ENCODE measurements at regions not wholly inside any gene's neighbourhood (a gene's known extent, or its start where the extent isn't known, plus 50 kb on each side); places are given as distances from the start of the nearest gene placed in this dataset.

- 66% methylated on average over 7 of the region's 7 CpGs for WGBS (ENCODE audit: insufficient coverage)
- Histone ChIP-seq H3K36me3 (ENCODE audit: control insufficient read depth, insufficient read depth, low read length) (no peaks in the 10 kb centered on the region), H3K4me3 (ENCODE audit: low read length) (no peak overlapping the region), H3K27me3 (ENCODE audit: control insufficient read depth, insufficient read depth, low read length) (peaks cover 3% of the 10 kb centered on the region), H3K9me3 (replicated peaks; ENCODE audit: control insufficient read depth, low read depth, low read length) (no peaks in the 10 kb centered on the region), H3K4me1 (ENCODE audit: control insufficient read depth, insufficient read depth, low read length) (no peaks in the 10 kb centered on the region), H3K27ac (ENCODE audit: low read length) (no peak overlapping the region)
- no peak for DNase-seq
These were observed 245.0 kb upstream of the CDH5 start for GRCh38 chr16:66121466-66121865.

GRCh38 chr16:66120656-66121055, 245.8 kb upstream of the CDH5 start:
- H3K36me3 ChIP-seq (ENCODE audit: control insufficient read depth, insufficient read depth, low read length): no peaks in the 10 kb centered on the region
- H3K27me3 ChIP-seq (ENCODE audit: control insufficient read depth, insufficient read depth, low read length): peaks cover 3% of the 10 kb centered on the region
- DNase-seq: peak; percentile 41
- no peak overlapping the region for H3K4me3 ChIP-seq (ENCODE audit: low read length)
- WGBS (ENCODE audit: insufficient coverage): no CpG with 5 or more reads among the region's 3 CpGs
- H3K27ac ChIP-seq (ENCODE audit: low read length): no peak overlapping the region
- H3K4me1 ChIP-seq (ENCODE audit: control insufficient read depth, insufficient read depth, low read length): no peaks in the 10 kb centered on the region
- H3K9me3 ChIP-seq (replicated peaks; ENCODE audit: control insufficient read depth, low read depth, low read length): no peaks in the 10 kb centered on the region

DNA sequence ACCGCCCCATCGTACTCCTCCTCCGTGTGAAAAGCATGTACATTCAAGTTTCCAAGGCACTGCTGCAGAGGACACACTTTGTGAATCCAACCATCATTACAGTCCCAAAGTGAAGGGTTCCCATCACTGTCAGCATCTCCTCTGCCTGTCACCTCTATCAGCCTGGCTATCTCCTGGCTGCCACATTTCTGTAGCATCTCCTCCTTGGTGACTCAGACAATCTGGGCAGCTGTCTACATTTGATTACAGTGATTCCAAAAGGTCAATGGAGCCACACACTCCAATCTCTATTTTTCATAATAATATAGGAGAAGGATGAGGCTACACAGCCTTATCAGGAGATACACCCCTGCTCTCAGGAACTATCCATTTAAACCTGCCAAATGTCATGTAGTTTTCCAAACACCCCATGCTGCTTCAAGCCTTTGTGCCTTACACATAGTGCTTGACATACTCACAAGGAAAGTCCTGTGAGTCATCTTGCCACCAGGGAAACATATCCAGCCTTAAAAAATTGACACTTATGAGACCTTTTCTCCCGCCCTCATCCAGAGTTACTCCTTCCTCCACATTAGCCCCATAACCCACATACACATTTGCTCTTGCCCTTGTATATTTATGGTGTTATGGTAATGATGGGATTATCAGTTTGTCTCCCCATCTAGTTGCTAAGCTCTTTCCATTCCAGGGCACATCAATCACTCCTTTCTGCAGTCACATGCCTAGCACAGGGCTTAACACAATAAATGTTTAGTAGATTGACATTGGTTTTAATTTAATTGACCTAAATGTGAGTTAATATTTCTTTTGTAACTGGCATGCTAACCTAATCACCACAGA, 250.1 kb upstream of the CDH5 start:
- WGBS (ENCODE audit: insufficient coverage): 88% methylated on average over 3 of the region's 4 CpGs
- H3K27ac ChIP-seq (ENCODE audit: low read length): no peak overlapping the region

GRCh38 chr16:66115373-66115772, 251.1 kb upstream of the CDH5 start:
- DNase-seq: no peak
- H3K27ac ChIP-seq (ENCODE audit: low read length): no peak overlapping the region
- H3K9me3 ChIP-seq (replicated peaks; ENCODE audit: control insufficient read depth, low read depth, low read length): no peaks in the 10 kb centered on the region
- H3K36me3 ChIP-seq (ENCODE audit: control insufficient read depth, insufficient read depth, low read length): no peaks in the 10 kb centered on the region
- H3K27me3 ChIP-seq (ENCODE audit: control insufficient read depth, insufficient read depth, low read length): no peaks in the 10 kb centered on the region
- H3K4me1 ChIP-seq (ENCODE audit: control insufficient read depth, insufficient read depth, low read length): no peaks in the 10 kb centered on the region
- 94% methylated on average over 3 of the region's 3 CpGs for WGBS (ENCODE audit: insufficient coverage)
- H3K4me3 ChIP-seq (ENCODE audit: low read length): no peak overlapping the region

More for the DNA sequence above, 250.1 kb upstream of the CDH5 start:
- Histone ChIP-seq H3K4me3 (ENCODE audit: low read length) (no peak overlapping the region), H3K27me3 (ENCODE audit: control insufficient read depth, insufficient read depth, low read length) (no peaks in the 10 kb centered on the region), H3K4me1 (ENCODE audit: control insufficient read depth, insufficient read depth, low read length) (no peaks in the 10 kb centered on the region), H3K9me3 (replicated peaks; ENCODE audit: control insufficient read depth, low read depth, low read length) (no peaks in the 10 kb centered on the region), H3K36me3 (ENCODE audit: control insufficient read depth, insufficient read depth, low read length) (no peaks in the 10 kb centered on the region)
- DNase-seq: no peak

DNA sequence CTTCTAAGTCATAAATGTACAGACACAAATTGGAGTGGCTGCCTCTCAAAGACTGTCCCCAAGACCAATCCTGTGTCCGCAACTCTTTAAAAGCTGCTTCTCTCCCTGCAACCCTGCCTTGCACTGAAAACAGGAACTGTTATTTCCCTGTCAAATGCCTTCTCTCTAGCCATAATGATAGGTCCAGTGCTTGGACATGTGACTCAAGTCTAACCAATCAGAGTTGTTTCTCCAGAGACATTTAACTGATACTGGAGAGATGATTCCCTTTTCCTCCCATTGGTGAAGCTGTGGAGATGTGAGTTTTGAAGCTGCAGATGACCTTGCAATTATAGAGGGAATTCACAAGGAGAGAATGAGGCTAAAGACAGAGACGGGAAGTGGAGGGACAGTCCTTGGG, 253.3 kb upstream of the CDH5 start:
- Histone ChIP-seq H3K4me1 (ENCODE audit: control insufficient read depth, insufficient read depth, low read length) (no peaks in the 10 kb centered on the region), H3K27ac (ENCODE audit: low read length) (no peak overlapping the region), H3K27me3 (ENCODE audit: control insufficient read depth, insufficient read depth, low read length) (no peaks in the 10 kb centered on the region), H3K4me3 (ENCODE audit: low read length) (no peak overlapping the region), H3K9me3 (replicated peaks; ENCODE audit: control insufficient read depth, low read depth, low read length) (no peaks in the 10 kb centered on the region), H3K36me3 (ENCODE audit: control insufficient read depth, insufficient read depth, low read length) (no peaks in the 10 kb centered on the region)
- DNase-seq: no peak
- 100% methylated on average over 1 of the region's 2 CpGs for WGBS (ENCODE audit: insufficient coverage)

DNA sequence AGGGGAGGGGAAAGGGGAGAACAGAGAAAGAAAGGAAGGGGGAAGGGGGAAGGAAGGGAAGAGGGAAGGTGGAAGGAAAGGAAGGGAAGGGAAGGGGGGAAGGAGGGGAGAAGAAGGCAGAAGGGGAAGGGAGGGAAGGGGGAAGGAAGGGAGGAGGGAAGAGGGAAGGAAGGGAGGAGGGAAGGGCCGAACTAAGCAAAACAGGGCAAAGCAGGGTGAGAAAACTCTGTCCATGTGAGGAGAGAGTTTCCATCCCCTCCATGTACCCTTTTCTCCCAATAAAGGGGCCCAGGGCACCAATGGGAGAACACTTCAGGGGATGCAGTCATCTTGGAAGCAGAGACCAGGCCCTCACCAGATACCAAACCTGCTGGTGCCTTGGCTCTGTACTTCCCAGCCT, 256.8 kb upstream of the CDH5 start:
- H3K4me1 ChIP-seq (ENCODE audit: control insufficient read depth, insufficient read depth, low read length): no peaks in the 10 kb centered on the region
- no peak overlapping the region for H3K4me3 ChIP-seq (ENCODE audit: low read length)
- DNase-seq: no peak
- no peaks in the 10 kb centered on the region for H3K36me3 ChIP-seq (ENCODE audit: control insufficient read depth, insufficient read depth, low read length)
- H3K9me3 ChIP-seq (replicated peaks; ENCODE audit: control insufficient read depth, low read depth, low read length): no peaks in the 10 kb centered on the region
- no peaks in the 10 kb centered on the region for H3K27me3 ChIP-seq (ENCODE audit: control insufficient read depth, insufficient read depth, low read length)
- no CpG with 5 or more reads among the region's 1 CpG for WGBS (ENCODE audit: insufficient coverage)
- no peak overlapping the region for H3K27ac ChIP-seq (ENCODE audit: low read length)

DNA sequence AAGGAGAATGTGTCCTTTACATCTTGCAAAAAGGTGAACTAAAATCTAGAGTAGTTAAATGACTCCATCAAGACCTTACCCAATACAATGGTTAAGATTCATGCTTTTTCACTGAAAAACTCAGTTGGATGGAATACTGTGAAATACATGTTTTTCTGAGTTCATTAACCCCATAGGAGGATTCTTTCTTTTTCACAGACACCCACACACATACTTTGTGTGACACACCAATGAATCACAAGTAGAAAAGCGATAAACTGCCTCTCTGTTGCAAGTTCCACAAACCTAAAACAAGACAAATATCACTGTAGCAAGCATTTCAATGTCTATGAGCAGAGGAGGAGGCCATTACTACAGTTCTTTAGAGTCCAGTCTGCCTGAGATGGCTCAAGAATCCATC, 258.8 kb upstream of the CDH5 start:
- WGBS (ENCODE audit: insufficient coverage): no CpG with 5 or more reads among the region's 1 CpG
- H3K36me3 ChIP-seq (ENCODE audit: control insufficient read depth, insufficient read depth, low read length): no peaks in the 10 kb centered on the region
- no peak for DNase-seq

GRCh38 chr16:66103211-66103610, 263.3 kb upstream of the CDH5 start:
- WGBS (ENCODE audit: insufficient coverage): 17% methylated on average over 1 of the region's 4 CpGs
- no peak for DNase-seq
- Histone ChIP-seq H3K9me3 (replicated peaks; ENCODE audit: control insufficient read depth, low read depth, low read length) (no peaks in the 10 kb centered on the region), H3K4me3 (ENCODE audit: low read length) (no peak overlapping the region), H3K27me3 (ENCODE audit: control insufficient read depth, insufficient read depth, low read length) (no peaks in the 10 kb centered on the region), H3K36me3 (ENCODE audit: control insufficient read depth, insufficient read depth, low read length) (no peaks in the 10 kb centered on the region), H3K4me1 (ENCODE audit: control insufficient read depth, insufficient read depth, low read length) (no peaks in the 10 kb centered on the region), H3K27ac (ENCODE audit: low read length) (no peak overlapping the region)

More for the DNA sequence above, 258.8 kb upstream of the CDH5 start:
- Histone ChIP-seq H3K9me3 (replicated peaks; ENCODE audit: control insufficient read depth, low read depth, low read length) (no peaks in the 10 kb centered on the region), H3K27me3 (ENCODE audit: control insufficient read depth, insufficient read depth, low read length) (no peaks in the 10 kb centered on the region), H3K4me3 (ENCODE audit: low read length) (no peak overlapping the region), H3K27ac (ENCODE audit: low read length) (no peak overlapping the region), H3K4me1 (ENCODE audit: control insufficient read depth, insufficient read depth, low read length) (no peaks in the 10 kb centered on the region)

DNA sequence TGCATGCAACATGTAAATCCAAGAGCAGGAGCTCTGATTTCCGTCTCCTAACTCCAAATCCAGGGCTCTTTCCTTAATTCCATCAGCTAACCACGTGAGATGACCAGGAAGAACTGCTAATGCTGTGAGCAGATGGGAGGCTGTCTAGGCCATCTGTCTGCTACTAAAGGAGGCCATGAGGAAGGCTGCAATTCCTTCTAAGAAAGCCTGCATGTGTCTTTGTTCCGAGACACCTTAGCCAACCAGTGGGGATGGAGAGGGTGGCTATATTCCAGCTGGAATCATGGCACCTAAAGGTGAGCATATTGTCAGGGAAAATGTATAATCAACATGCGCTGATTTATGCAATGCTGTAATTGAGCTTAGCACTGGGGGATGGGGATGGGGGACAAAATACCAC, 267.2 kb upstream of the CDH5 start:
- H3K36me3 ChIP-seq (ENCODE audit: control insufficient read depth, insufficient read depth, low read length): no peaks in the 10 kb centered on the region
- DNase-seq: no peak
- H3K4me3 ChIP-seq (ENCODE audit: low read length): no peak overlapping the region
- no peaks in the 10 kb centered on the region for H3K9me3 ChIP-seq (replicated peaks; ENCODE audit: control insufficient read depth, low read depth, low read length)
- no peaks in the 10 kb centered on the region for H3K4me1 ChIP-seq (ENCODE audit: control insufficient read depth, insufficient read depth, low read length)
- no peak overlapping the region for H3K27ac ChIP-seq (ENCODE audit: low read length)
- H3K27me3 ChIP-seq (ENCODE audit: control insufficient read depth, insufficient read depth, low read length): no peaks in the 10 kb centered on the region
- whole genome bisulfite sequencing (ENCODE audit: insufficient coverage): 83% methylated on average over 2 of the region's 4 CpGs

DNA sequence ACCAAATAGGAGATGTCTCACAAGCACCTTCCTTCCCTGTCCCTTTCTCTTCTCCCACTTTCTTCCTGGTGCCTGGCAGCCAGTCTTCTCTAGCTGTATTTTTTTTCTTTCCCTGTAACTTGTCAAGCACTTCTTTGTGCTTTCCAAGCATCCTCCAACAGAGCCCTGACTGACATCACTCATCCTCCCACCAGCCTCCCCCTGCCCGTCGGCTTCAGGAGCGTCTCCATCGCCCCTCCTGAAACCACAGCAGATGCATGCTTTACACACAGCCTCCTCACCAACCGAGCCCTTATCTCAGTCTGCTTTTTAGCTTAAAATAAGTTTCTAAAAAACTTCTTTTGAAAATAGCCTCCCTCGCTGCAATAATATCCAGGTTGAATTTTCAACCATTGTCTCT, 268.7 kb upstream of the CDH5 start:
- 36% methylated on average over 4 of the region's 6 CpGs for WGBS (ENCODE audit: insufficient coverage)

DNA sequence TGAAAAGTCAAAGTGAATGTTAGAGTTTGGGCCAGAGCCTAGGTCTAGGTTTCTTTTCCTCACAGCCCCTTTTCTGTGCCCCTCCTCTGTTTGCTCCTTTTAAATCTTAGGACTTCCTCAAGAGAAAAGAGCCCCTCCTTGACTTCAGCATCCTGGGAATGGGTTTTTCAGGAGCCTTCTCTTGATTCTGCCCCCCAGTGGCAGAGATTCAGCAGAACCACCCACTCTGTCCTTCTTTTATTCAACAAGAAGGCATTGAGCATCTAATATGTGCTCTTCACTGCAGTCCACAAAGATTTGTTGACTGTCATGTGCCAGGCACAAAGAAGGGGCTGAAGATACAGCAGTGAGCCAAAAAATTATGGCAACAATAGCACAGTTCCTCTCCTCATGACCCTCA, 270.8 kb upstream of the CDH5 start:
- no peak for DNase-seq
- no peak overlapping the region for H3K27ac ChIP-seq (ENCODE audit: low read length)
- no peaks in the 10 kb centered on the region for H3K36me3 ChIP-seq (ENCODE audit: control insufficient read depth, insufficient read depth, low read length)
- no peaks in the 10 kb centered on the region for H3K4me1 ChIP-seq (ENCODE audit: control insufficient read depth, insufficient read depth, low read length)
- H3K27me3 ChIP-seq (ENCODE audit: control insufficient read depth, insufficient read depth, low read length): no peaks in the 10 kb centered on the region
- H3K9me3 ChIP-seq (replicated peaks; ENCODE audit: control insufficient read depth, low read depth, low read length): no peaks in the 10 kb centered on the region
- H3K4me3 ChIP-seq (ENCODE audit: low read length): no peak overlapping the region

More for the DNA sequence above, 268.7 kb upstream of the CDH5 start:
- H3K9me3 ChIP-seq (replicated peaks; ENCODE audit: control insufficient read depth, low read depth, low read length): no peaks in the 10 kb centered on the region
- DNase-seq: no peak
- no peaks in the 10 kb centered on the region for H3K36me3 ChIP-seq (ENCODE audit: control insufficient read depth, insufficient read depth, low read length)
- no peaks in the 10 kb centered on the region for H3K27me3 ChIP-seq (ENCODE audit: control insufficient read depth, insufficient read depth, low read length)
- H3K4me3 ChIP-seq (ENCODE audit: low read length): no peak overlapping the region
- no peaks in the 10 kb centered on the region for H3K4me1 ChIP-seq (ENCODE audit: control insufficient read depth, insufficient read depth, low read length)
- no peak overlapping the region for H3K27ac ChIP-seq (ENCODE audit: low read length)

All from muscle of leg (tissue), 3 donors.